BJ (cell line): ENCODE measurements at regions not wholly inside any gene's neighbourhood (a gene's known extent, or its start where the extent isn't known, plus 50 kb on each side); places are given as distances from the start of the nearest gene placed in this dataset.
"Not testable (repeated sequence)": the region's sequence is repeated elsewhere in the genome, so short reads cannot be mapped to it uniquely, and the experiment has no call there.

Experiments used
- CTCF ChIA-PET: fragments of 350-600 bp; formaldehyde crosslinking; extraction: SDS; loops from one replicate; lab custom pipeline; 2021; ENCODE audit warnings: antibody characterized with exemption, inconsistent platforms; lab: Yijun Ruan, JAX
- POLR2A ChIA-PET: fragments of 300-600 bp; sonication (Branson Sonifier 250); formaldehyde crosslinking; extraction: SDS; loops from one replicate; lab custom pipeline; 2021; ENCODE audit warnings: antibody characterized with exemption; lab: Charles Lee
- DNase-seq: peaks from one replicate; pipeline ENCODE4 v3.0.0-alpha.2; 2011; ENCODE audit warnings: low read depth
- H3K27me3 ChIP-seq: 2 replicates; pipeline ENCODE4 v1.6.0; 2011; ENCODE audit warnings: low read length; ENCODE audit not compliant: control insufficient read depth, insufficient read depth
- H3K36me3 ChIP-seq: 2 replicates; pipeline ENCODE4 v1.5.1; 2011; ENCODE audit warnings: low read length; ENCODE audit not compliant: control insufficient read depth, insufficient read depth
- H3K4me3 ChIP-seq: 2 replicates; pipeline ENCODE4 v1.5.1; 2011; ENCODE audit warnings: low read depth, mild to moderate bottlenecking, control low read depth, low read length
- TF ChIP-seq, protein P1 (sequence below): IDR thresholded peaks from 2 replicates; pipeline ENCODE4 v1.5.1; 2011; ENCODE audit warnings: low read depth, mild to moderate bottlenecking, control low read depth, inconsistent platforms, low read length, moderate library complexity; ENCODE audit not compliant: insufficient read depth

DNA sequence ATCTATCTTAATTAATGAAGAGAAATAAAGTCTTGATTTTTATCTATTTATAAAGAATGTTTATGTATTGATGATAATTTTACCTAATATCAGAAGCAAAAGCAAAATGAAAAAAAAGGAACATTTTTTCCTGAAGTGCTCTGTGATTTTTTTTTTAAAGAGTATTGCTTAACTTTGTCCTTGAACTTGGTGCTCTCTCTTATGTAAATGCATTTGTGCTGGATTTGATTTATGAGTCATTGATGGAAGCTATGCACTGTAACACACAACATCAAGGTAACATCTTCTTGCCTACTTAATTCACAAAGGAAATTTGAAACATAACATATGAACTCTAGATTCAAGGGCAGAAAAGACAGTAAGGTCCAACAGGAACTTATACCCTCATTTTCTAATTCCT, 312.9 kb upstream of the CDH19 start:
- TF ChIP-seq, protein P1, sequence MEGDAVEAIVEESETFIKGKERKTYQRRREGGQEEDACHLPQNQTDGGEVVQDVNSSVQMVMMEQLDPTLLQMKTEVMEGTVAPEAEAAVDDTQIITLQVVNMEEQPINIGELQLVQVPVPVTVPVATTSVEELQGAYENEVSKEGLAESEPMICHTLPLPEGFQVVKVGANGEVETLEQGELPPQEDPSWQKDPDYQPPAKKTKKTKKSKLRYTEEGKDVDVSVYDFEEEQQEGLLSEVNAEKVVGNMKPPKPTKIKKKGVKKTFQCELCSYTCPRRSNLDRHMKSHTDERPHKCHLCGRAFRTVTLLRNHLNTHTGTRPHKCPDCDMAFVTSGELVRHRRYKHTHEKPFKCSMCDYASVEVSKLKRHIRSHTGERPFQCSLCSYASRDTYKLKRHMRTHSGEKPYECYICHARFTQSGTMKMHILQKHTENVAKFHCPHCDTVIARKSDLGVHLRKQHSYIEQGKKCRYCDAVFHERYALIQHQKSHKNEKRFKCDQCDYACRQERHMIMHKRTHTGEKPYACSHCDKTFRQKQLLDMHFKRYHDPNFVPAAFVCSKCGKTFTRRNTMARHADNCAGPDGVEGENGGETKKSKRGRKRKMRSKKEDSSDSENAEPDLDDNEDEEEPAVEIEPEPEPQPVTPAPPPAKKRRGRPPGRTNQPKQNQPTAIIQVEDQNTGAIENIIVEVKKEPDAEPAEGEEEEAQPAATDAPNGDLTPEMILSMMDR, result no peak
- CTCF ChIA-PET, result no interaction called here
- POLR2A ChIA-PET, result no interaction called here
- Histone ChIP-seq H3K4me3 (no peak overlapping the region), H3K36me3 (no peaks in the 10 kb centered on the region), H3K27me3 (no peaks in the 10 kb centered on the region)
- no peak for DNase-seq

DNA sequence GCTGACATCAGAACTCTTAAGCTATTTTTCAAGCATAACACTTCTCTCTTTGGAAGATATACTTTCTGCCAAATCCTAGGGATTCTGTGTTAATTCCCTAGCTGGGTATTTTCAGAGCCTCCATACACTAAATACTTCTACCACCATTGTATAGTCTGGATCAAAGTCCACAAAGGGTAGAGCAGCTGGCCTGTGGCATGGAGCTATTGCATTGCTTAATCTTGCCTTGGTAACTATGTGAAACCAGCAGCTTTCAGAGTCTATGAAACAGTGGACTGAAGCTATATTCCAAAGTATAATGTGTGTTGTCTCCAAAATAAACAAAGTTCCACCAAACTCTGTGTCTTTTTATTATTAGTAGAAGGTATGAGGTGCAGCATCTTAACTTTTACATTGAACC, 296.9 kb upstream of the CDH19 start:
- Histone ChIP-seq H3K4me3 (no peak overlapping the region), H3K27me3 (no peaks in the 10 kb centered on the region), H3K36me3 (no peaks in the 10 kb centered on the region)
- ChIA-PET POLR2A (no interaction called here), CTCF (no interaction called here)
- TF ChIP-seq, protein P1, result no peak
- DNase-seq, result no peak

DNA sequence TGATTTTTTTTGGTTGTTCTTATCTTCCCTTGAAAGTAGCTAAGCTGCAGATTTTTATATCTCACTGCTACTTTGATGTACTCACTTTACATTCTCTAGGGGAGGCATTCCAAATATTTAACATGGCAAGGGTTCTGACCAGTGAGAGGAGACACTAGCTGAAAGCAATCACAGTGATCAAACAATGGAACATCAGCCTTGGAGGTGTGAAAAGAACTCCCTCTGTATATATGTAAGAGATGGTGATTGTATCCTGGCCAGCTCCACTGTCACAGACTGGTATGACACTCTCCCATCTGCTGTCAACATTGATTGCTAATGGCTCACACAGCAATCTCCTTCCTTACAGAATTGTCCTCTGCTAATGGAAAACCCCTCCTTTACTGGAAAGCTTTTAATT, 291.7 kb upstream of the CDH19 start:
- ChIA-PET CTCF (no interaction called here), POLR2A (no interaction called here)
- TF ChIP-seq, protein P1, result no peak
- no peak for DNase-seq
- Histone ChIP-seq H3K27me3 (no peaks in the 10 kb centered on the region), H3K4me3 (no peak overlapping the region), H3K36me3 (no peaks in the 10 kb centered on the region)

DNA sequence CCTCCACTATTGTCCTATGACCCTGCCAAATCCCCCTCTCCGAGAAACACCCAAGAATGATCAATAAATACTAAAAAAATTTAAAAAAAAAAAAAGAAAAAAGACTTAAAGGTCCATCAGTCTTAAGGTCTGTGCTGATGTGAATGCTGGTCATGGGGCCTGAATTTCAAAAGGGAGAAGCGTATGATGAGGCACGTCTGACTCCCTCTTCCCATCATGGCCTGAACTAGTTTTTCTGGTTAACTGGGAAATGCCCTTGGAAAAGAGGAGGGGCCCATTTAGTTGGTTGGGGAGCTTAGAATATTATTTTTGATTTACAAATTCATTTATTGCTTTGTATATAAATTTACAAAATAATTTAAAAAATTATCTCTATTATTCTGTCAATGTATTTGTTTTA, 291.0 kb upstream of the CDH19 start:
- Histone ChIP-seq H3K27me3 (no peaks in the 10 kb centered on the region), H3K4me3 (no peak overlapping the region), H3K36me3 (no peaks in the 10 kb centered on the region)
- CTCF ChIA-PET, result no interaction called here
- DNase-seq, result no peak
- POLR2A ChIA-PET, result no interaction called here
- TF ChIP-seq, protein P1, result no peak

DNA sequence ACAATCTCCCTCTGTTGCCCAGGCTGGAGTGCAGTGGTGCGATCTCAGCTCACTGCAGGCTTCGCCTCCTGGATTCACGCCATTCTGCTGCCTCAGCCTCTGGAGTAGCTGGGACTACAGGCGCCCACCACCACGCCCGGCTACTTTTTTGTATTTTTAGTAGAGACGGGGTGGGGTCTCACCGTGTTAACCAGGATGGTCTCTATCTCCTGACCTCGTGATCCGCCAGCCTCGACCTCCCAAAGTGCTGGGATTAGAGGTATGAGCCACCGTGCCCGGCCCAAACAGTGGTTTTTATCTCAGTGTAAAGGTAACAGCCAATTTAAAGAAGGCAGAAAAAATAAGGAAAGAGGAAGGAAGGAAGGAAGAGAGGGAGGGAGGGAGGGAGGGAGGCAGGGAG, 288.5 kb upstream of the CDH19 start:
- DNase-seq, POLR2A ChIA-PET: not testable (repeated sequence)

DNA sequence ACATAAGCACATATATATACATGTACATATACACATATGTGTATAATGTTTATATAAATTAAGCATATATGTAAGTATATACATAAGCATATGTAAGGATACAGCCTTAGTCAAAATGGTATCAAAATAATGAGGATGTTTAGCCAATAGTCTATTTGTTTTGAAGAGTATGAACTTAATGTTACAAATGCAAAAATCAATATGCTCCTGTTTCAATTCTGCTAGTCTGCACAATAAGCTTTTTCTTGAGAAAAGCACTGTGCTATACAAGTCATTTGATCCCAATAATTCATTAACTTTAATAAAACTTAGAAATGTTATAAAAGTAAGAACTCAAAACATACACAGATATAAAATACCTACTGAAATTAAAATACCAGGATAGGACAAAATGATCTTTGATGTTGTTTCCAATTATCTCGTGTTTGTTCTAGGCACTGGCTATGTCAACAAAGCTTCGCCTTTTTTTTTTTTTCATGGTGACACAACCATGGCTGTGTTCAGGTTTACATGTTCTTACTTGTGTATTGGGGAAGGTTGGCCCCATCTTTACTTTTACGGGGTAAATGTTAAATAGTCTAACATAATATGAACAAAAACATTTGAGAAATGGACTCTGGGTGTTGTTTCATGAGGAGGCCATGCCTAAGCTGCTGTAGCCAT, 271.1 kb upstream of the CDH19 start:
- TF ChIP-seq, protein P1, result no peak
- ChIA-PET POLR2A (no interaction called here), CTCF (no interaction called here)
- no peaks in the 10 kb centered on the region for H3K27me3 ChIP-seq
- H3K36me3 ChIP-seq, result no peaks in the 10 kb centered on the region
- DNase-seq, result no peak
- H3K4me3 ChIP-seq, result no peak overlapping the region

More for the DNA sequence above, 288.5 kb upstream of the CDH19 start:
- H3K27me3 ChIP-seq, H3K4me3 ChIP-seq, H3K36me3 ChIP-seq, CTCF ChIA-PET: not testable (repeated sequence)
